ENCODE measurements at regions not wholly inside any gene's neighbourhood (a gene's known extent, or its start where the extent isn't known, plus 50 kb on each side); places are given as distances from the start of the nearest gene placed in this dataset.

DNA sequence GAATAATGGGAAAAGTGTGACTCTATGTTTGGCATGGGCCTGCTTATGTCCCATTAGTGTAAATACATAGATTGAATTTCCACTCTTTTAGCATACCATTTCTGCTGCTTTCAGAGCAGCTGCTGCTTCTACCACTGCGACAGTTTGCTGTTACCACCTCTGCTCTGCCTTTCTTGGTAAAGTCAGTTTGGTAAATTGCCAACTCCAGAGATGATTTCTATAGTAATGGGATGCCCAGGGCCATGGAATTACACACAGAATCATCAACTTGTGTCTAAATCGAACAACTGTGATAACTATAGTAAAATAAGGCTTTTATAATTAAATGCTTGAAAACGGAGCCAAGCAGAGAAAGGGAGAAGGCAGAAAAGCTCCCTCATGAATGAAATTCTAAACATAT is 168.4 kb upstream of the VEPH1 start:
- no peak overlapping the region for H3K27ac ChIP-seq
- no peaks in the 10 kb centered on the region for H3K36me3 ChIP-seq
- no peaks in the 10 kb centered on the region for H3K27me3 ChIP-seq
- no peaks in the 10 kb centered on the region for H3K9me3 ChIP-seq
- 45 to 46% methylated on average over 3 of the region's 3 CpGs for WGBS, 2 donors (ENCODE audit: low coverage in 1 of 2)
- no peak for TF ChIP-seq EP300 (IDR thresholded peaks at IDR 0.05)
- TF ChIP-seq, protein P1, sequence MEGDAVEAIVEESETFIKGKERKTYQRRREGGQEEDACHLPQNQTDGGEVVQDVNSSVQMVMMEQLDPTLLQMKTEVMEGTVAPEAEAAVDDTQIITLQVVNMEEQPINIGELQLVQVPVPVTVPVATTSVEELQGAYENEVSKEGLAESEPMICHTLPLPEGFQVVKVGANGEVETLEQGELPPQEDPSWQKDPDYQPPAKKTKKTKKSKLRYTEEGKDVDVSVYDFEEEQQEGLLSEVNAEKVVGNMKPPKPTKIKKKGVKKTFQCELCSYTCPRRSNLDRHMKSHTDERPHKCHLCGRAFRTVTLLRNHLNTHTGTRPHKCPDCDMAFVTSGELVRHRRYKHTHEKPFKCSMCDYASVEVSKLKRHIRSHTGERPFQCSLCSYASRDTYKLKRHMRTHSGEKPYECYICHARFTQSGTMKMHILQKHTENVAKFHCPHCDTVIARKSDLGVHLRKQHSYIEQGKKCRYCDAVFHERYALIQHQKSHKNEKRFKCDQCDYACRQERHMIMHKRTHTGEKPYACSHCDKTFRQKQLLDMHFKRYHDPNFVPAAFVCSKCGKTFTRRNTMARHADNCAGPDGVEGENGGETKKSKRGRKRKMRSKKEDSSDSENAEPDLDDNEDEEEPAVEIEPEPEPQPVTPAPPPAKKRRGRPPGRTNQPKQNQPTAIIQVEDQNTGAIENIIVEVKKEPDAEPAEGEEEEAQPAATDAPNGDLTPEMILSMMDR (IDR thresholded peaks at IDR 0.05), result no peak
- TF ChIP-seq POLR2A (IDR thresholded peaks at IDR 0.05), result no peak
- no peak for TF ChIP-seq POLR2AphosphoS5 (IDR thresholded peaks at IDR 0.05)
- H3K4me3 ChIP-seq, result no peak overlapping the region
- no peaks in the 10 kb centered on the region for H3K4me1 ChIP-seq
- ATAC-seq, result no peak

DNA sequence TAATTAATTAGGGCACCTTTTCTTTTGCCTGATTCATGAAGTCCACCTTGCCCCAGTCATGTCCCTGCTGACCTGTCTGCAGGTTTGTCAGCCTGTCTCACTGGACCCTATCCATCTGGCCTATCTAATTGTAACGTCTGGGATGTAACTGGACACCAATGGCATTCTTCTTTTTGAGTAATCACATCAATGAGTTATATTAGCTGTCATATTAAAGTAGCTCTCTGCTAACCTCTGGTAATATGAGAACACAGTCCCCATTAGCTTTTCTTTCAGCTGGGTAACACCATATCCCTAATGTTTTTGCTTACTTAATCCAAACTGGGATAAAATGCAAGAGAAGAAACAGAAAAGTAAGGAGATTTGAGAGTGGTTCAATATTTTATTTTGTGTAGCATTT is 166.2 kb upstream of the VEPH1 start:
- H3K36me3 ChIP-seq, result no peaks in the 10 kb centered on the region
- H3K4me3 ChIP-seq, result no peak overlapping the region
- TF ChIP-seq, protein P1 (IDR thresholded peaks at IDR 0.05), result no peak
- TF ChIP-seq EP300 (IDR thresholded peaks at IDR 0.05) (no peak), POLR2A (IDR thresholded peaks at IDR 0.05) (no peak), POLR2AphosphoS5 (IDR thresholded peaks at IDR 0.05) (no peak)
- H3K9me3 ChIP-seq, result no peaks in the 10 kb centered on the region
- H3K4me1 ChIP-seq, result no peaks in the 10 kb centered on the region
- H3K27ac ChIP-seq, result no peak overlapping the region
- no peak for ATAC-seq
- H3K27me3 ChIP-seq, result no peaks in the 10 kb centered on the region
- 20 to 33% methylated on average over 1 of the region's 1 CpG for WGBS, 2 donors (ENCODE audit: low coverage in 1 of 2)

DNA sequence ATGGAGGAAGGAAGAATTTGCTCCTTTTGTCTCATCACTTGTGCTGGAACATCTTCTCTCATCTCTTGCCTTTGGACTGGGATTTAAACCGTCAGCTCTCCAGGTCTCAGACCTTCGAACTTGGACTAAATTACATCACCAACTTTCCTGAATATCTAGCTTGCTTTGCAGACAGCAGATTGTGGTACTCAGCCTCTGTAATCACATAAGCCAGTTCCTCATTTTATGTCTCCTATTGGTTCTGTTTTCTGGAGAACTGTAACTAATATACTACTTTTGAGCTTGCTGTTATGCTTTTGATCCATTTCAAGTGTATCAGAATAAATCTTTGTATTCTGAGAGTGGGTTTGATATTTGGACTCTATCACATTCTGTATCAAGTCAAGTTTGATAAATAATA is 164.3 kb upstream of the VEPH1 start:
- Histone ChIP-seq H3K27me3 (no peaks in the 10 kb centered on the region), H3K36me3 (no peaks in the 10 kb centered on the region), H3K27ac (no peak overlapping the region), H3K9me3 (no peaks in the 10 kb centered on the region), H3K4me1 (no peaks in the 10 kb centered on the region), H3K4me3 (no peak overlapping the region)
- WGBS, 2 donors (ENCODE audit: low coverage in 1 of 2), result 89 to 95% methylated on average over 2 of the region's 2 CpGs
- no peak for ATAC-seq
- TF ChIP-seq POLR2A (IDR thresholded peaks at IDR 0.05) (no peak), POLR2AphosphoS5 (IDR thresholded peaks at IDR 0.05) (no peak), EP300 (IDR thresholded peaks at IDR 0.05) (no peak)
- TF ChIP-seq, protein P1 (IDR thresholded peaks at IDR 0.05), result no peak

DNA sequence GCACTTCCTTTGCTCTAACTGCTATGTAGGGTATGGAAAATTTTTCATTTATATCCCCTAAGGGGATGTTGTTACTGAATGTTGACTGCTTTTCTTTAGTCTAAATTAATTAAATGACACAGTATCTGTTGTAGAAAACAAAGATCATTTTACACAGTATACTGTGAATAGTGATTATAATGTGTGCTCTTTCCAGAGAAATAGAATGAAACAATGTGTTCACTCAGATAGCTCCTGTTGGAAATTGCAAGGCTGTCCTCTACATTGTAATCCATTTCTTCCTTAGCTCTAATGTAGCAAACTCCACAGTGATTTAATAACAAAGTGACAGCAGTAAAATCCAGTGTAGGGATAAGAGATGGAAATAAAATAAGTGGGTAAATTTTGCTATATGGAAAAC is 159.0 kb upstream of the VEPH1 start:
- H3K27me3 ChIP-seq, result no peaks in the 10 kb centered on the region
- no peaks in the 10 kb centered on the region for H3K9me3 ChIP-seq
- H3K4me3 ChIP-seq, result no peak overlapping the region
- no peak for ATAC-seq
- H3K36me3 ChIP-seq, result no peaks in the 10 kb centered on the region
- no peak overlapping the region for H3K27ac ChIP-seq
- TF ChIP-seq, protein P1 (IDR thresholded peaks at IDR 0.05), result no peak
- TF ChIP-seq POLR2A (IDR thresholded peaks at IDR 0.05), result no peak
- TF ChIP-seq EP300 (IDR thresholded peaks at IDR 0.05), result no peak
- TF ChIP-seq POLR2AphosphoS5 (IDR thresholded peaks at IDR 0.05), result no peak
- no peaks in the 10 kb centered on the region for H3K4me1 ChIP-seq

DNA sequence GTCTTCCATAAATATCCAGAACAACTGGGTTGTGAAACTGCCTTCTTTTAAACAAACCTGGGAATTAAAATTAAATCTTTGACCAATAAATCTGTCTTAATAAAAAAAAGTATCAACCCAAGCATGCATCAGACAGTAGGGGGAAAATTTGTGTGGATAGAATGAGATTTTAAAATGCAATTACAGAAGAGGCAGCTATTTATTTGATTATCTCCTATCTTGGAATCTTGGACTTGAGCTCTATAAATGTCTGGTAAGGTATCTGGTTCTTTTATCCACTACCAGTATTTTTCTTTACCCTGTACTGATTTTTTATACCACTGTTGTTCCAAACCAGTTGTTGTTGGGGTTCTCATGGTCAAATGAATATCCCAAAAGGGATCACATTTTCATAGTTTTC is 157.6 kb upstream of the VEPH1 start:
- Histone ChIP-seq H3K27me3 (no peaks in the 10 kb centered on the region), H3K27ac (no peak overlapping the region), H3K4me3 (no peak overlapping the region), H3K36me3 (no peaks in the 10 kb centered on the region), H3K4me1 (no peaks in the 10 kb centered on the region), H3K9me3 (no peaks in the 10 kb centered on the region)
- TF ChIP-seq, protein P1 (IDR thresholded peaks at IDR 0.05), result no peak
- TF ChIP-seq POLR2AphosphoS5 (IDR thresholded peaks at IDR 0.05), result no peak
- TF ChIP-seq EP300 (IDR thresholded peaks at IDR 0.05), result no peak
- no peak for TF ChIP-seq POLR2A (IDR thresholded peaks at IDR 0.05)
- no peak for ATAC-seq

Measured in gastroesophageal sphincter (tissue), 4 donors.